WI38 (cell line): ENCODE measurements at regions not wholly inside any gene's neighbourhood (a gene's known extent, or its start where the extent isn't known, plus 50 kb on each side); places are given as distances from the start of the nearest gene placed in this dataset.

ENCODE experiments used
- H3K4me3 ChIP-seq: 2 replicates; pipeline ENCODE4 v1.5.1; 2011; ENCODE audit warnings: low read depth, mild to moderate bottlenecking, control low read depth, low read length
- CTCF ChIP-seq: IDR thresholded peaks from 2 replicates; pipeline ENCODE4 v1.5.1; 2012; ENCODE audit warnings: low read depth, mild to moderate bottlenecking, control low read depth, low read length

DNA sequence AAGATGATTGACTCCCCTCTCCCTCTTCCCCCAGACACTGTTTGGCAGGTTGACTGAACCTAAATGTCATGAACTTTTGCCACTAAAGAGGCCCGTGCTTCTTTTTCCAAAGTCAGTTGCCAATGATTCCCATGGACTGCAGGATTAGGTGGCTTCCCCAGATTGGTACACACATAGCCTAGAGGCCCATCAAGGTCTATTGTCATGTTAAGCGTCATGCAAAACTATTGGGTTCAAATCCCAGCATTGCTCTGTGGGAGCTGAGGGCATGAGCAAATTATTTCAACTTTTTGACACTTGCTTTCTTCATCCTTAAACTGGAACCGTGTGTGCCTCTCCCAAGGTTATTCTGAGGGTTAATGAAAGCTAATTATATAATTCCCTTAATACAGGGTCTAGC, 430.2 kb upstream of the TBX3 start:
- TF ChIP-seq CTCF = no peak
- H3K4me3 ChIP-seq = no peak overlapping the region

- no peak for TF ChIP-seq CTCF
These were observed 425.9 kb upstream of the TBX3 start for GRCh38 chr12:115109863-115110262.

DNA sequence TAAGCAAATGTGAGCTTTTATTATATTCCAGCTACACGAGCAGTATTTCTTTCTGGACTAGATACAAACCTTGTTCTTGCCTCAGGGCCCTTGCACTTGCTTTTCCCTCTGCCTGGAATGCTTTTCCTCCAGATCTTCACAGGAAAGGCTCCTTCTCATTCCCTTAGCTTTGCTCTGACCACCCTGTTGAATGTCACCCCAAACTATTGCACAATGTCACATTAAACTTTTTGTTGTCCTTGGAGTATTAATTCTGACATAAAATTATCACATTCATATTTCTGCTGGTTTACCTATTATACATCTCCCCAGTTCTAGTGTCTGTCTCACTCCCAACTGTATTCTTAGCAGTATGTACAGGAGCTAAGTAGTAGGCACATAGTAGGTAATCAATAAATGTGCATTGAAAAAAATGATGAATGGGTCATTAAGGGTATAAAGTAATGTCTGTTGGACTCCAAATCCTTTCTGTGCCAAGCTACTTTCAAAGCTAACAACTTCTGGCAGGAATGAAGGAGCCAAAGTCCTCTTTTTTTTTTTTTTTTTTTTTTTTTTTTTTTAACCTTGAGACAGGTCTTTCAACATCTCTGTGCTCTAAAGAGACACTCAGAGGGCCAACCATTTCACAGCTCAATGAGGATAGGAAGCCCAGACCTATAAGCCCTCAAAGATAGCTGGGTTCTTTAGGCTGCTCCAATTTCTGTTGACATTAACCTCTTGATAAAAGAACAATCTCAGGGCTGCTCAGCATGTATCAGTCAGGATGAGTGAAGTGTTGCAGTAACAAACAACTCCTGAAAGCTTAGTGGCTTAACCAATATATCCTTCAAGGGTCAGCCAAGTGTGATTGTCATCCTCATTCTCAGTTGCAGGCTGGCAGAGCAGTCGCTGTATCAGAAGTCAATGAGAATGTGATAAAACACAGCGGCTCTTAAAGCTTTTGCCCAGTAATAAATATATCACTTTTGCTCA, 424.4 kb upstream of the TBX3 start:
- no peak for TF ChIP-seq CTCF
- H3K4me3 ChIP-seq = no peak overlapping the region

More at GRCh38 chr12:115109863-115110262, 425.9 kb upstream of the TBX3 start:
- no peak overlapping the region for H3K4me3 ChIP-seq

GRCh38 chr12:115103884-115104883, 420.2 kb upstream of the TBX3 start:
- H3K4me3 ChIP-seq = no peak overlapping the region
- TF ChIP-seq CTCF = no peak

GRCh38 chr12:115102450-115102849, 418.5 kb upstream of the TBX3 start:
- no peak for TF ChIP-seq CTCF
- no peak overlapping the region for H3K4me3 ChIP-seq

GRCh38 chr12:115101520-115101919, 417.5 kb upstream of the TBX3 start:
- TF ChIP-seq CTCF = no peak
- no peak overlapping the region for H3K4me3 ChIP-seq
